Activated naive CD4-positive, alpha-beta T cell treated with Interleukin-2 at 50 U/mL for 16 hours (primary cell): ENCODE measurements at regions not wholly inside any gene's neighbourhood (a gene's known extent, or its start where the extent isn't known, plus 50 kb on each side); places are given as distances from the start of the nearest gene placed in this dataset.
"Not testable (repeated sequence)": the region's sequence is repeated elsewhere in the genome, so short reads cannot be mapped to it uniquely, and the experiment has no call there.

ENCODE experiments used
- DNase-seq: peaks from one replicate; pipeline ENCODE4 v3.0.0-alpha.2; 2020

- DNase-seq: no peak
Observed at GRCh38 chr15:26069231-26069641, 206.1 kb upstream of the ATP10A start.

- DNase-seq: no peak
Observed at GRCh38 chr15:26066896-26067295, 203.8 kb upstream of the ATP10A start.

DNA sequence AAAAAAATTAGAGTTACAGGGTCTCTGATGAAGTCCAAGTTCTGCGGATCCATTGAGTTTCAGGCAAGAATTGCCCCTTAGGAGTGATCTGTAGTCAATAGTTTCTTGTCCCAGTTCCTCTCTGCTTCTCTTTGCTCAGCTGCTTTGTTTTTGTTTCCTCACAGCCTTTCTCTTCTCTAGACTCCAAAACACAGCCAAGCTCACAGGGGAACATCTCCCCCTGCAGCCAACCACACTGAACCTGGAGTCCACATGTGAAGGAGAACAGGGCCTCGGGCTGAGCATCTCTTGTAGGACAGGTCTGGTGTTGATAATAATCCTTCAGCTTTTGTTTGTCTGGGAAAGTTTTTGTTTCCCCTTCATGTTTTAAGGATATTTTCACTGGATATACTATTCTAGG lies 202.6 kb upstream of the ATP10A start:
- DNase-seq: no peak

GRCh38 chr15:26061248-26061647 lies 198.1 kb upstream of the ATP10A start:
- no peak for DNase-seq

GRCh38 chr15:26056766-26057165 lies 193.6 kb upstream of the ATP10A start:
- not testable (repeated sequence) for DNase-seq

DNA sequence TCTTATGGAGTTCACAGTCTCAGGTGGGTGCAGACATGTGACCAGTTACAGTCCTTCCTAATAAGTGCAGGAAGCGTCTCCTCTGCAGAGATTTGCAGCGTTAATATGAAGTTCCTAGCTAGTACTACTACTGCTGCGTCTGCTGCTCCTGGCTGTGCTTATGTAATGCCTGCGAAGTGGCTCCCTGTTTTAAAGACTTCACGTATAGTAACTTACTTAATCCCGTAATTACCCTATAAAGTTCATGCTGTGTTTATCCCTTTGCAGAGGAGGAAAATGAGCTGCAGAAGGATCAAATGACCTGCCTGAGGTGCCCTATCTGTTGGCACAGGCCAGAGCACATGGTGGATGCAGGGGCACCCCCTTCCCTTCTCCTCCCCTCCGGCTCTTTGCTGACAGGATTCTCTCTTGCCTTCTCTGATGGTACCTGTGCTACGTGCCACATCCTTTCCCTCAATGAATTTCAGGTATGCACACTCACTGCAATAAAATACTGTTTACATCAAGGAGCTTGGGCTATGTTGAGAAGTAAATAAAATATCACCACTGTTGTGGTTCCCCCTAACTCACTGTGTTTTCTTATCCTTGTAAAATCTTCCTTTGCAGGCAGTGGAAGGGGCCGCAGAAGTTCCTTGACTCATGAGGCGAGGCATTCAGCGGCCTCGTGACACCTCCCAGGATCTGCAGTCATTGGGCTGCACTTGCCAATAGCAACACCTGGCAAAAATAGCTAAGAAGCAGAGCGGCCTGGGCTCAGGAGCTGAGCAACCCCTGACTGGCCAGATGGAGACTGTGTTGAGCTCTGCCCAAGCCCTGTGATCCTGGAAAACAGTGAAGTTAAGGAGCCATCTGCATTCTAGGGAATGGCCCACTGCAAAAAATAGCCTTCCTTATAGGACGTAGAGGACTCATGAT lies 188.9 kb upstream of the ATP10A start:
- no peak for DNase-seq

GRCh38 chr15:26050984-26051383 lies 187.9 kb upstream of the ATP10A start:
- DNase-seq: no peak

DNA sequence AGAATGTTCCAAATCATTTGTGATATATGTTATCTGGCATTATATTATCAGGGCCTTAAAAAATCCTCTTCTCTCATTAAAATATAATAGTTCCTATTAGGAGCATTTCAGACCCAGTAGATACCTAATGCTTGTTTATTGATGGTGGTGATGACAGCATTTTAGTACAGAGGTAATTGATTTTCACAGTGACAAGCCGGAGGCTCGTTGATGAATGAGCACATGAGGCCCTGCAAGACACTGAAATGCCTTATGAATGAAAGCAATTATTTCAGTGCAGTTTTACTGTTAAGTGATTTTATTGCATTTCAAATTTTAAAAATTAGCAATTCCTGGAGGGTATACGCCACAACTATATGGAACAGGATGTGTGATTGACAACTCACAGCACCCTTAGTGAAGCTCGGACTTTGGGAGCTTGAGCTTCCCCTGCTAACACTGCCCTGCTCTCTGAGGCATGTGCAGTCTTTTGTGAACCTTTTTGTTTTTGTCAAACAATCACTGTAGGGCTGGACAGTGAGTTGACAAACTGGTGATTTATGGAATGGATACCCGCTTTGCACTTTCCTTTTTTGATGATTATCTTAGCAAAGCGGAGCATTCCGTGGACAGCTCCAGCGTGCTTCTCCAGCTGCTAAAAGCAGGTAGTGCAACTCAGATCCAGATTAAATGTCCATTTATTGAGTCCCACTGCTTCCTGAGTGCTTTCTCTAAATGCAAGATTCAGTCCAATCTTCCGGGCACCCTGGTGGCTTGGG lies 187.0 kb upstream of the ATP10A start:
- no peak for DNase-seq

DNA sequence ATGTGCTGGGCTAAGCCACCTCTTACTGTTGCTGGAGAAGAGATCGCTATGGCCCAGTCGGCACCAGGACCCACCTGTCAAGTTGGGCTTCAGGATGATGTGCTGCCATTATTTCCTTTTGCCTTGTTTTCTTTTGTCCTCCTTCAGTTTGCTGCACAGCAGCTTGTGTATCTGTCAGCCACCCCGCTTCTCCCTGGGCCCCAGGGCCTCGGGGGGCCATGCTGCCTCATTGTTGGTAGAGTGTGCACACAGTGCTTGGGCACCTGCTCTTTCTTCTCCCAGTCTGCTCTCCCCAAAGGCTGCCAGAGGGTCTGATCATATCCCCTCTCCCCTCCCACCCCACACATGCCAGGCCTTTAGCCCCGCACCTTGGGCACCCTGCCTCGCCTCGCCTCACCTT lies 185.5 kb upstream of the ATP10A start:
- DNase-seq: no peak

GRCh38 chr15:26045516-26045915 lies 182.4 kb upstream of the ATP10A start:
- DNase-seq: no peak

- no peak for DNase-seq
Observed at GRCh38 chr15:26043018-26043417, 179.9 kb upstream of the ATP10A start.

DNA sequence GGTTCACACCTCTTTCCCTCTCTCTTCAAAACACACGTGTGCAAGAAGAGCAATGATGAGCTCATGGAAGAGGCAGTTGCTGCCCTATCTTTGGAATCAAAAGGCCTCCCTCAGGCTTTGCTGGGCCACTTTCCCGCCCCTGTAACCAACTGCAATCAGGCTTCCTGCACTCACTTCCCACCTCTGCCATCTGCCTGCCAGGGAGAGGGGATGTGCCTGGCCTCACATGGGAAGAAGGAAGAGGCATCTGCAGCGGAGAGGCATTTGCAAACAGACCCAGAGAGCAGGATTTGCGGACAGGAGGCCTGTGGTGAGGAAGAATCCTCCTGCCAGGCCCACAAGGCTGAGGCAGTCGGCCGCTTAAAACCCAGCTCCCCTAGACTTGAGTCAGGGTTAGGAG lies 175.6 kb upstream of the ATP10A start:
- no peak for DNase-seq

DNA sequence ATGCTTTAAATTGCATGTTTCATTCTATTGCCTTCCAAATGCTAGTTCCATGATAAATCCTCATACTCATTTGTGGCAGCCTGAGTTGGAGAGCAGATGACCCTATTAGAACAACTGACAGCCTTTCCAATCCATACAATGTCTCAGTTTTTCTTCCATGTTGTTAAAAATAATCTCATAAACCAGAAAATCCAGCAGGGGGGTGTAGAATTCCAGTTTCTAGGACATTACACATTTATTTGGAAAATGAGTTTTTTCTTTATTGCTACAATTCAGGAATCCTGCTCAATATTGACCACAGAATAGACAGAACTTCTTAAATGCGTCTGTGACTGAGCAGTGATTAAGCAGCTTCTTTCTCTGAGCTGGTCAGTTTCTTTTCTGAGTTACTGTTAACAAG lies 174.2 kb upstream of the ATP10A start:
- DNase-seq: no peak

GRCh38 chr15:26033493-26033892 lies 170.4 kb upstream of the ATP10A start:
- DNase-seq: no peak

- no peak for DNase-seq
Observed at GRCh38 chr15:26032162-26032846, 169.2 kb upstream of the ATP10A start.

- DNase-seq: not testable (repeated sequence)
Observed at GRCh38 chr15:26029586-26029985, 166.5 kb upstream of the ATP10A start.

DNA sequence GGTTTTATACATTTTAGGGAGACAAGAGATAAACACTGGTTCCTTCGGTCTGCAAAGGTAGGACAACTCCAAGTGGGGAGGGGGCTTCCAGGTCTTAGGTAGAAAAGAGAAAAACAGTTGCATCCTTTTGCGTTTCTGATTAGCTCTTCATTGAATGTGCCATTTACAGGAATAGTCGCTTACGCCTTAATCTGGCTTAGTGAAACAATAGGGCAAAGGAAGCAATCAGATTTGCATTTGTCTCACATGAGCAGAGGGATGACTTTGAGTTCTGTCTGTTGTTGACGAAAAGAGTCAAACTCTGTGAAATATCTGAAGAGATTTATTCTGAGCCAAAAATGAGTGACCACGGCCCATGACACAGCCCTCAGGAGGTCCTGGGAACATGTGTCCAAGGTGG lies 166.0 kb upstream of the ATP10A start:
- no peak for DNase-seq

DNA sequence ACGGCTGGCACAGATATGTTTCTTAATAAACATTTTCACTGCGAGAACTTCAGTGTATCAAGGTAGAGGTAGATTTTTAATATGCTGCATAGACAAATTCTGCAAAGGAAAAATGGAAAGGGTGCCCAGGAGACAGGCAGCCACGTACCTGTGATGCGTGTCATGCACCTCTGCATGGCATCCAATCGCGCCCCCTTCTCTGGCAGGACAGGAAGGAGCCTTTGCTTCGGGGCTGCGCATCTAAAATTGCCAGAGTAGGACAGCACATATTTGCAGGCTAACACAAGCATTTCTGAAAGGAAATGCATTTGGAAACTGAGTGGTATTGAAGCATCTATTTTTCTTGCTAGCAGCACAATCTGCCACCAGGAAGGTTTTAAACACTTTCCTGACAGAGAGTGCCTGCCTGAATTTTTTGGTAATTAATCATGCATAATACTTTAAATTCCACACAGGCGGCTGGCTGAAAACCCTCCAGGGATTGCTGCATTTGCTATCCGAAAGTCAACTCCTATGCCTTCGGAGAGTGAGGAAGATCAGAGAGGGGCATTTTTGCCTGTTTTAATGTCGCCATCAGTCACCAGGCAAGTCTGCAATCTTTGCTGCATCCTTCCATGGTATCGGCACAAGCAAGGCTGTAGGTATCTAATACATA lies 165.1 kb upstream of the ATP10A start:
- no peak for DNase-seq

DNA sequence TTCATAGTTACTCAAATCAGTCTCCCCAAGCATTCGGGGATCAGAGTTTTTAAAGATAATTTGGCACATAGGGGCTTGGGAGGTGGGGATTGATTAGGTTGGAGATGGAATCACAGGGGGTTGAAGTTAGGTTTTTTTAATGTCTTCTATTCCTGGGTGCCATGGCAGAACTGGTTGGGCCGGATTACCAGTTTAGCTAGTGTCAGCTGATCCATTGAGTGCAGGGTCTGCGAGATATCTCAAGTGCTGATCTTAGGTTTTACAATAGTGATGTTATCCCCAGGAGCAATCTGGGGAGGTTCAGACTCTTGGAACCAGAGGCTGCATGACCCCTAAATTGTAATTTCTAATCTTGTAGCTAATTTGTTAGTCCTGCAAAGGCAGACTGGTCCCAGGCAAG lies 163.5 kb upstream of the ATP10A start:
- DNase-seq: not testable (repeated sequence)

- no peak for DNase-seq
Observed at GRCh38 chr15:26024241-26024640, 161.1 kb upstream of the ATP10A start.

DNA sequence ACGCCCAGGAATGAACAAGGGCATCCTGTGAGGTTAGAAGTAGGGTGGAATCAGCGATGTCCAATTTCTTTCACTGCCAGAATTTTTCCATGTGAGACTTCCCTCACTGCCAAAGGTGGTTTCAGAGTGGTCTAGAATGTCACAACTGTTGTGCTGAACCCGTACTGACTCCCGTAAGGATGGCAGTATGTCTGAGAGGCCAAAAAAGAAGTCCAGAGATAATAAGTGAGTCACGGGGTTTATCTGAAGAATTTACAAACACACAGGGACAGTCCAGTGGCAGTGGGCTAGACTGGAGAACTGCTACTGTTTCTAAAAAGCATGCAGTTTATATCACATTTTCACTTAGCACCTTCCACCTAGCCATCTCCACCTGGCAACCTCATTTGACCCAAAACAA lies 160.6 kb upstream of the ATP10A start:
- no peak for DNase-seq

- no peak for DNase-seq
Observed at GRCh38 chr15:26023231-26023630, 160.1 kb upstream of the ATP10A start.

GRCh38 chr15:26020871-26021270 lies 157.7 kb upstream of the ATP10A start:
- no peak for DNase-seq
